Stomach (tissue), 4 donors: ENCODE measurements at regions not wholly inside any gene's neighbourhood (a gene's known extent, or its start where the extent isn't known, plus 50 kb on each side); places are given as distances from the start of the nearest gene placed in this dataset.

ENCODE experiments used
- CTCF ChIP-seq, 7 experiments: fragments of 450-650 bp in 4 of 7; fragments of 200-600 bp in 3 of 7; sonication (generic) in 3 of 7; IDR thresholded peaks; one replicate each; pipeline ENCODE4 v1.5.1; 2016 to 2019; ENCODE audit warnings: antibody characterized with exemption in 7 of 7, control low read depth in 2 of 7, mild to moderate bottlenecking in 1 of 7
- EP300 ChIP-seq: sonication (generic); formaldehyde crosslinking; IDR thresholded peaks from one replicate; pipeline ENCODE4 v1.6.1; 2017; ENCODE audit warnings: antibody characterized with exemption
- POLR2A ChIP-seq, 4 donors: fragments of 450-650 bp; IDR thresholded peaks; one replicate each; pipeline ENCODE4 v1.6.1; 2016; ENCODE audit warnings: antibody characterized with exemption in 4 of 4, control low read depth in 2 of 4, mild to moderate bottlenecking in 1 of 4, moderate library complexity in 1 of 4
- POLR2AphosphoS5 ChIP-seq, 3 donors: sonication (generic); formaldehyde crosslinking; IDR thresholded peaks; one replicate each; pipeline ENCODE4 v1.6.1; 2016; ENCODE audit warnings: antibody characterized with exemption in 3 of 3

DNA sequence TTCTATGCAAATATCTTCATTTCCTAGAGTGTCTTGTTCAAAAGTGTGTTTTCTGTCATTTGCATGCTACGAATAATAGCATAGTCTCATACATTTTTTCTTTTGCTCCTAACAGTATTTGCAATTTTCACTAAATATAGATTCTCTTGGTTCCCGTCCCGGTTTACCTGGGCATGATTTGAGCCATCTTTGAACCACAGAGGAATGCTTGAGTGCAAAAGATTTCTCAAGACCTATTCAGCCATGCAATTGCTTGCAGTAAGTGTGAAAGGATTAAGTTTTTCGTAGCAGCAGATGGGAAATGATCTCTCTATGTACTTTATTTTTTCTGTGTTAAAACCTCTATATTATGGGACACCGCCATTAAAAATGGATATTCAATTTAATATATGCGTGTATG lies 733.0 kb downstream of the ZPLD1 start:
- TF ChIP-seq CTCF (IDR thresholded peaks at IDR 0.05) (no peak), POLR2A (IDR thresholded peaks at IDR 0.05) (no peak), POLR2AphosphoS5 (IDR thresholded peaks at IDR 0.05) (no peak), EP300 (no peak)
